RWPE2 (cell line): ENCODE measurements at regions not wholly inside any gene's neighbourhood (a gene's known extent, or its start where the extent isn't known, plus 50 kb on each side); places are given as distances from the start of the nearest gene placed in this dataset.

Source experiments
- ATAC-seq: fragments of 200-7000 bp; cut with Tn5 transposase; 3 replicates; pipeline ENCODE4 v1.9.1; 2021; ENCODE audit warnings: low read depth
- DNase-seq: peaks from one replicate; pipeline ENCODE4 v3.0.0-alpha.2; 2020; ENCODE audit warnings: low spot score
- H3K27ac ChIP-seq: fragments of 450-650 bp; 2 replicates; pipeline ENCODE4 v1.5.1; 2017; ENCODE audit warnings: mild to moderate bottlenecking; ENCODE audit not compliant: poor library complexity, severe bottlenecking
- H3K27me3 ChIP-seq: fragments of 250-450 bp; sonication (Bioruptor Pico); 2 replicates; pipeline ENCODE4 v1.5.1; 2021; ENCODE audit warnings: mild to moderate bottlenecking, moderate library complexity; ENCODE audit not compliant: insufficient read depth, poor library complexity, severe bottlenecking
- H3K36me3 ChIP-seq: fragments of 250-450 bp; sonication (Bioruptor Pico); 2 replicates; pipeline ENCODE4 v1.5.1; 2020; ENCODE audit warnings: low read depth, mild to moderate bottlenecking, moderate library complexity
- H3K4me1 ChIP-seq: fragments of 250-450 bp; sonication (Bioruptor Pico); 2 replicates; pipeline ENCODE4 v1.5.1; 2021; ENCODE audit warnings: mild to moderate bottlenecking, moderate library complexity; ENCODE audit not compliant: insufficient read depth, poor library complexity, severe bottlenecking
- H3K4me3 ChIP-seq: fragments of 250-450 bp; sonication (Bioruptor Pico); 2 replicates; pipeline ENCODE4 v1.5.1; 2021; ENCODE audit warnings: mild to moderate bottlenecking, moderate library complexity; ENCODE audit not compliant: severe bottlenecking
- H3K9me3 ChIP-seq: fragments of 250-450 bp; sonication (Bioruptor Pico); 2 replicates; pipeline ENCODE4 v1.5.1; 2021; ENCODE audit warnings: mild to moderate bottlenecking, moderate library complexity; ENCODE audit not compliant: severe bottlenecking
- TF ChIP-seq, protein P1 (sequence below): fragments of 450-650 bp; IDR thresholded peaks from one replicate; pipeline ENCODE4 v1.5.1; 2017; ENCODE audit warnings: mild to moderate bottlenecking, moderate library complexity; ENCODE audit not compliant: poor library complexity, severe bottlenecking

DNA sequence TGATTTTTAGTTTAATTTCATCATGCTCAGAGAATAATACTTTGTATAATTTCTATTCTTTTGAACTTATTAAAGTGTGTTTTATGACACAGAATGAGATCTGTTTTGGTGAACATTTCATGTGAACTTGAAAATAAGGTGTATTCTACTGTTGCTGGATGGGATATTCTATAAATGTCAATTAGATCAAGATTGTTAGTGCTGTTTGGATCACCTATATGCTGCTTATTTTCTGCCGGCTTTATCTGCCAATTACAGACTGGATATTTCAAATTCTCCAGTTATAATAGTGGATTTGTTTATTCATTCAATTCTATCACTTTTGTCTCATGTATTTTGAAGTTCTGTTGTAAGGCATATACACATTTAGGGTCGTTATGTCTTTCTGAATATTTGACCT lies 720.7 kb upstream of the RIOK2 start:
- no peaks in the 10 kb centered on the region for H3K27me3 ChIP-seq
- TF ChIP-seq, protein P1, sequence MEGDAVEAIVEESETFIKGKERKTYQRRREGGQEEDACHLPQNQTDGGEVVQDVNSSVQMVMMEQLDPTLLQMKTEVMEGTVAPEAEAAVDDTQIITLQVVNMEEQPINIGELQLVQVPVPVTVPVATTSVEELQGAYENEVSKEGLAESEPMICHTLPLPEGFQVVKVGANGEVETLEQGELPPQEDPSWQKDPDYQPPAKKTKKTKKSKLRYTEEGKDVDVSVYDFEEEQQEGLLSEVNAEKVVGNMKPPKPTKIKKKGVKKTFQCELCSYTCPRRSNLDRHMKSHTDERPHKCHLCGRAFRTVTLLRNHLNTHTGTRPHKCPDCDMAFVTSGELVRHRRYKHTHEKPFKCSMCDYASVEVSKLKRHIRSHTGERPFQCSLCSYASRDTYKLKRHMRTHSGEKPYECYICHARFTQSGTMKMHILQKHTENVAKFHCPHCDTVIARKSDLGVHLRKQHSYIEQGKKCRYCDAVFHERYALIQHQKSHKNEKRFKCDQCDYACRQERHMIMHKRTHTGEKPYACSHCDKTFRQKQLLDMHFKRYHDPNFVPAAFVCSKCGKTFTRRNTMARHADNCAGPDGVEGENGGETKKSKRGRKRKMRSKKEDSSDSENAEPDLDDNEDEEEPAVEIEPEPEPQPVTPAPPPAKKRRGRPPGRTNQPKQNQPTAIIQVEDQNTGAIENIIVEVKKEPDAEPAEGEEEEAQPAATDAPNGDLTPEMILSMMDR = no peak
- H3K36me3 ChIP-seq = 0 out of 2 replicates have a peak, but pooled peaks cover 4% of the 10 kb centered on the region
- no peak overlapping the region for H3K27ac ChIP-seq
- no peaks in the 10 kb centered on the region for H3K4me1 ChIP-seq
- ATAC-seq (no peak), DNase-seq (no peak)
- peaks cover 18% of the 10 kb centered on the region for H3K9me3 ChIP-seq
- no peak overlapping the region for H3K4me3 ChIP-seq

DNA sequence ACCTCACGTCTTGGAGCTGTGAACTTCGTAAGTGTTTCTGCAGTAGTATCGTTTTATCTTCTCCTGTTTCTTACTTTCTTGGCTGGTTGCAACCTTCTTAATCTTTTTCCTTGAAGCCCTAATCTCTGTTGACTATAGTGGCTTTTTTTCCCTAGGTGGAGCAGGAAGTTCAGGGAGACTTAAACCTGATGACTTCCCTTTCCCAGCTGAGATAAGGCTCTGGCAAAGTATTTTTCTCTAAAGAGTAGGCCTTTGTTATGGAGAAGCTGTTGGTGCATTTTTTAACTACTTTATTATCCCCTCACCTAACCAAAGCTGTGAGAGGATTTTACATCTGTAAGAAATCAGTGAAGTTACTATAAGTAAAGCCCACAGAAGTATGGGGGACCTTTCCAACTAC lies 723.1 kb upstream of the RIOK2 start:
- Histone ChIP-seq H3K9me3 (peaks cover 18% of the 10 kb centered on the region), H3K27ac (no peak overlapping the region), H3K4me1 (peaks cover 7% of the 10 kb centered on the region), H3K4me3 (no peak overlapping the region), H3K36me3 (0 out of 2 replicates have a peak, but pooled peaks cover 4% of the 10 kb centered on the region), H3K27me3 (no peaks in the 10 kb centered on the region)
- TF ChIP-seq, protein P1 = no peak
- DNase-seq (no peak), ATAC-seq (no peak)

DNA sequence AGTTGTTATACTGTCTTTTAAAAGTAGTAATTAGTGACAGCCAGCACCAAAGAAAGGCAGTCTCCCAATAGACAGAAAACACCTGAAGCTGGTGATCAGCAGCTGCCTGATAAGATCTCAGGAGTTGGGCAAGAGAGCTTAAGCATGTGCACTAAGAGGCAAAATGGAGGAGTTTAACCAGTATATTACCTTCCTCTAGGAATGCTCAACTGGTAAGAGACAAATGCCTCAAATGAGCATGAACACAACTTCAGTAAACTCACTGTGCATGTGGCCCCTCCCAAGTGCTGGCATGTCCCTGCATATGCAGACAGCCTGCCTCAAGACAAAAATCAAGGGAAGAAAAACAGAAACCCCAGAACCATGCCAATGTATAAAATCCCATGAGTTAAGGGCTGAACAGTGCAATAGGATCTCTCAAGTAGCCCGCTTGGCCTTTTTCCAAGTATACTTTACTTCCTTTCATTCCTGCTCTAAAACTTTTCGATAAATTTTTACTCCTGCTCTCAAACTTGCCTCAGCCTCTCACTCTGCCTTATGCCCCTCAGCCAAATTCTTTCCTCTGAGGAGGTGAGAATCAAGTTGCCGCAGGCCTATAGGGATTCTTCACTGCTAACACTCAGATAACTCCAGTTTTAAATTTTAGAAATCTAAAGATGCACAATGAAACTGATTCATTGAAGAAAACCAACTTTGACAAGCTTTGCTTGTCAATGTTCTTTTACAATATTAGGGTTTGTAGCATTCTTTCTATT lies 724.8 kb upstream of the RIOK2 start:
- DNase-seq = no peak
- no peak overlapping the region for H3K27ac ChIP-seq
- peaks cover 18% of the 10 kb centered on the region for H3K9me3 ChIP-seq
- no peaks in the 10 kb centered on the region for H3K27me3 ChIP-seq
- TF ChIP-seq, protein P1 = no peak
- no peak overlapping the region for H3K4me3 ChIP-seq
- ATAC-seq = no peak
- peaks cover 7% of the 10 kb centered on the region for H3K4me1 ChIP-seq
- 0 out of 2 replicates have a peak, but pooled peaks cover 4% of the 10 kb centered on the region for H3K36me3 ChIP-seq

DNA sequence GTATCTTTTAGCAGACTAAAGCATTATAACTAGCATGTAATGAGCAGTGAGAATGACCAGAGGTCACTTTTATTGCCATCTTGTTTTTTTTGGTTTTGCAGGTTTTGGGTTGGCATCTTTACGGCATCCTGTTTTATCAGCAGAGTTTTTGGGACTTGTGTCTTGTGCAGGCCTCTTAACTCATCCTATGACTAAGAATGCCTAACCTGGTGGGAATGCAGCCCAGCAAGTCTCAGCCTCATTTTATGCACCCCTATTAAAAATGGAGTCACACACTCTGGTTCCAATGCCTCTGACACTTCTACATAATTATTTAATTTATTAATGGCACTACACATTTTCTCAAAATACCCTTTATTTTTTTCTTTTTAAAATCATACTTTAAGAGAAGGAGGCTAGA lies 726.5 kb upstream of the RIOK2 start:
- DNase-seq = no peak
- Histone ChIP-seq H3K9me3 (peaks cover 5% of the 10 kb centered on the region), H3K27ac (no peak overlapping the region), H3K4me1 (peaks cover 7% of the 10 kb centered on the region), H3K27me3 (no peaks in the 10 kb centered on the region), H3K36me3 (no peaks in the 10 kb centered on the region), H3K4me3 (no peak overlapping the region)
- TF ChIP-seq, protein P1 = no peak
- peak; percentile 65 for ATAC-seq

DNA sequence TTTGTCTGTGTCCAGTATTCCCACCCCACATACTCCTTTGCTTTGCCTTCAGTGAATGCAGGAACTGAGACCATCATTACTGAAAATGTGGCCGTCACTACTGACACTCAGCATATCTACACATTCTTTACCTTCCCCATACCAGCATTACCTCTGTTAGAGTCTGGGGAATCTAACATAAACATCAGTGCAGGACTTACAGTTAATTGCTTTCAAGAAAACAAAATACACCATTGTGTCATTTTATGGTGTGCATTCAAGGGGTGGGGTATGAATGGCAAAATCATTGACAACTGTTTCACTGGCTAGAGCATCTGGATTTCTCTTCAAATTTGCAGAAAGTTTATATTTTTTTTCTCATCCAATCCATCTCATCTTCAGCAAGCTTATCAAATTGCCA lies 731.4 kb upstream of the RIOK2 start:
- ATAC-seq (no peak), DNase-seq (no peak)
- TF ChIP-seq, protein P1 = no peak
- H3K4me3 ChIP-seq = no peak overlapping the region
- peaks cover 5% of the 10 kb centered on the region for H3K4me1 ChIP-seq
- H3K27me3 ChIP-seq = no peaks in the 10 kb centered on the region
- H3K9me3 ChIP-seq = no peaks in the 10 kb centered on the region
- H3K36me3 ChIP-seq = no peaks in the 10 kb centered on the region
- no peak overlapping the region for H3K27ac ChIP-seq
